Karpas-422 (cell line): ENCODE measurements at regions not wholly inside any gene's neighbourhood (a gene's known extent, or its start where the extent isn't known, plus 50 kb on each side); places are given as distances from the start of the nearest gene placed in this dataset.
"Not testable (repeated sequence)": the region's sequence is repeated elsewhere in the genome, so short reads cannot be mapped to it uniquely, and the experiment has no call there.

ENCODE experiments used
- DNase-seq: peaks from one replicate; pipeline ENCODE4 v3.0.0-alpha.2; 2015
- H2AFZ ChIP-seq: fragments of 200-600 bp; sonication (generic); 2 replicates; pipeline ENCODE4 v1.6.1; 2014; ENCODE audit warnings: antibody characterized with exemption, low read length, mixed read lengths
- H3K27ac ChIP-seq: fragments of 200-600 bp; sonication (generic); 2 replicates; pipeline ENCODE4 v1.5.1; 2014; ENCODE audit warnings: mild to moderate bottlenecking, low read length, moderate library complexity
- H3K27me3 ChIP-seq: fragments of 200-600 bp; sonication (generic); 2 replicates; pipeline ENCODE4 v1.6.1; 2014; ENCODE audit warnings: low read length, mixed read lengths
- H3K36me3 ChIP-seq: fragments of 200-600 bp; sonication (generic); 2 replicates; pipeline ENCODE4 v1.6.1; 2014; ENCODE audit warnings: low read length, mixed read lengths; ENCODE audit not compliant: insufficient read depth
- H3K4me1 ChIP-seq: fragments of 200-600 bp; sonication (generic); 2 replicates; pipeline ENCODE4 v1.6.1; 2014; ENCODE audit warnings: mild to moderate bottlenecking, low read length, mixed read lengths
- H3K4me2 ChIP-seq: fragments of 200-600 bp; sonication (generic); 2 replicates; pipeline ENCODE4 v1.6.1; 2014; ENCODE audit warnings: low read length, low read depth, mild to moderate bottlenecking; ENCODE audit not compliant: poor library complexity, severe bottlenecking
- H3K4me3 ChIP-seq: fragments of 200-600 bp; sonication (generic); 2 replicates; pipeline ENCODE4 v1.5.1; 2014; ENCODE audit warnings: mild to moderate bottlenecking, antibody characterized with exemption, low read length, mixed read lengths
- H3K79me2 ChIP-seq: fragments of 200-600 bp; sonication (generic); 2 replicates; pipeline ENCODE4 v1.6.1; 2014; ENCODE audit warnings: mild to moderate bottlenecking, low read length, mixed read lengths
- H3K9ac ChIP-seq: fragments of 200-600 bp; sonication (generic); 2 replicates; pipeline ENCODE4 v1.6.0; 2014; ENCODE audit warnings: low read length
- H3K9me2 ChIP-seq: fragments of 200-600 bp; sonication (generic), shearing (Covaris generic); replicated peaks from 2 replicates; pipeline ENCODE4 v1.6.0; 2014; ENCODE audit warnings: mild to moderate bottlenecking, low read length, moderate library complexity; ENCODE audit not compliant: insufficient read depth
- H3K9me3 ChIP-seq: fragments of 300-700, 200-600 bp; sonication (generic); 2 replicates; pipeline ENCODE4 v1.6.1; 2014; ENCODE audit warnings: low read length, mixed read lengths
- H4K20me1 ChIP-seq: fragments of 200-600 bp; sonication (generic); 2 replicates; pipeline ENCODE4 v1.6.1; 2014; ENCODE audit warnings: mild to moderate bottlenecking, antibody characterized with exemption, low read length, low read depth; ENCODE audit not compliant: insufficient read depth

- H3K27ac ChIP-seq, H3K4me2 ChIP-seq, H3K9me2 ChIP-seq, H2AFZ ChIP-seq, H3K79me2 ChIP-seq, H3K4me1 ChIP-seq, H3K9me3 ChIP-seq, H3K36me3 ChIP-seq, DNase-seq, H4K20me1 ChIP-seq, H3K4me3 ChIP-seq, H3K27me3 ChIP-seq, H3K9ac ChIP-seq: not testable (repeated sequence)
Observed at GRCh38 chr12:14032191-14032590, 50.8 kb upstream of the GRIN2B start.

- no peaks in the 10 kb centered on the region for H3K36me3 ChIP-seq
- no peaks in the 10 kb centered on the region for H3K9me2 ChIP-seq
- no peaks in the 10 kb centered on the region for H4K20me1 ChIP-seq
- H3K4me2 ChIP-seq = no peak overlapping the region
- no peak overlapping the region for H2AFZ ChIP-seq
- DNase-seq = peak; percentile 35
- H3K27ac ChIP-seq = no peak overlapping the region
- H3K4me3 ChIP-seq = no peak overlapping the region
- H3K79me2 ChIP-seq = no peaks in the 10 kb centered on the region
- peaks cover 4% of the 10 kb centered on the region for H3K4me1 ChIP-seq
- H3K27me3 ChIP-seq = no peaks in the 10 kb centered on the region
- H3K9me3 ChIP-seq = no peaks in the 10 kb centered on the region
- no peak overlapping the region for H3K9ac ChIP-seq
Observed at GRCh38 chr12:14043776-14044175, 62.4 kb upstream of the GRIN2B start.

- H3K4me1 ChIP-seq = peaks cover 10% of the 10 kb centered on the region
- DNase-seq = peak; percentile 46
- H3K9me3 ChIP-seq = no peaks in the 10 kb centered on the region
- H3K36me3 ChIP-seq = no peaks in the 10 kb centered on the region
- no peak overlapping the region for H3K9ac ChIP-seq
- no peak overlapping the region for H3K4me3 ChIP-seq
- H2AFZ ChIP-seq = no peak overlapping the region
- peak overlapping the region; percentile 4 for H3K4me2 ChIP-seq
- H3K9me2 ChIP-seq = no peaks in the 10 kb centered on the region
- H3K27ac ChIP-seq = no peak overlapping the region
- no peaks in the 10 kb centered on the region for H4K20me1 ChIP-seq
- H3K27me3 ChIP-seq = no peaks in the 10 kb centered on the region
- H3K79me2 ChIP-seq = no peaks in the 10 kb centered on the region
Observed at GRCh38 chr12:14048941-14049545, 67.6 kb upstream of the GRIN2B start.

- Histone ChIP-seq H3K9me2 (no peaks in the 10 kb centered on the region), H2AFZ (no peak overlapping the region), H3K36me3 (no peaks in the 10 kb centered on the region), H3K27me3 (no peaks in the 10 kb centered on the region), H3K9ac (no peak overlapping the region), H3K79me2 (no peaks in the 10 kb centered on the region), H3K4me3 (no peak overlapping the region), H3K4me2 (no peak overlapping the region), H3K4me1 (no peaks in the 10 kb centered on the region), H3K27ac (no peak overlapping the region), H3K9me3 (no peaks in the 10 kb centered on the region), H4K20me1 (no peaks in the 10 kb centered on the region)
- no peak for DNase-seq
Observed at GRCh38 chr12:14057895-14058294, 76.5 kb upstream of the GRIN2B start.

GRCh38 chr12:14058717-14059116 is 77.3 kb upstream of the GRIN2B start:
- Histone ChIP-seq H4K20me1 (no peaks in the 10 kb centered on the region), H3K4me2 (no peak overlapping the region), H3K79me2 (no peaks in the 10 kb centered on the region), H3K27me3 (no peaks in the 10 kb centered on the region), H3K36me3 (no peaks in the 10 kb centered on the region), H2AFZ (no peak overlapping the region), H3K9me2 (no peaks in the 10 kb centered on the region), H3K4me1 (no peaks in the 10 kb centered on the region), H3K27ac (no peak overlapping the region), H3K9ac (no peak overlapping the region), H3K4me3 (no peak overlapping the region), H3K9me3 (no peaks in the 10 kb centered on the region)
- no peak for DNase-seq

- no peaks in the 10 kb centered on the region for H3K36me3 ChIP-seq
- H3K4me1 ChIP-seq = no peaks in the 10 kb centered on the region
- H3K27ac ChIP-seq = no peak overlapping the region
- no peak overlapping the region for H2AFZ ChIP-seq
- no peaks in the 10 kb centered on the region for H4K20me1 ChIP-seq
- H3K79me2 ChIP-seq = no peaks in the 10 kb centered on the region
- DNase-seq = no peak
- H3K9ac ChIP-seq = no peak overlapping the region
- H3K27me3 ChIP-seq = no peaks in the 10 kb centered on the region
- H3K9me3 ChIP-seq = no peaks in the 10 kb centered on the region
- H3K4me3 ChIP-seq = no peak overlapping the region
- no peaks in the 10 kb centered on the region for H3K9me2 ChIP-seq
- no peak overlapping the region for H3K4me2 ChIP-seq
Observed at GRCh38 chr12:14059548-14059947, 78.1 kb upstream of the GRIN2B start.

GRCh38 chr12:14065616-14066015 is 84.2 kb upstream of the GRIN2B start:
- Histone ChIP-seq H2AFZ (no peak overlapping the region), H3K79me2 (no peaks in the 10 kb centered on the region), H3K36me3 (no peaks in the 10 kb centered on the region), H3K4me3 (no peak overlapping the region), H3K4me2 (no peak overlapping the region), H3K9me2 (no peaks in the 10 kb centered on the region), H3K9ac (no peak overlapping the region), H3K4me1 (peaks cover 12% of the 10 kb centered on the region), H3K9me3 (no peaks in the 10 kb centered on the region), H3K27ac (no peak overlapping the region), H3K27me3 (no peaks in the 10 kb centered on the region), H4K20me1 (no peaks in the 10 kb centered on the region)
- no peak for DNase-seq

GRCh38 chr12:14066021-14066420 is 84.6 kb upstream of the GRIN2B start:
- H3K27ac ChIP-seq = no peak overlapping the region
- H2AFZ ChIP-seq = no peak overlapping the region
- H3K4me2 ChIP-seq = no peak overlapping the region
- no peak for DNase-seq
- H4K20me1 ChIP-seq = no peaks in the 10 kb centered on the region
- H3K9me2 ChIP-seq = no peaks in the 10 kb centered on the region
- H3K36me3 ChIP-seq = no peaks in the 10 kb centered on the region
- no peaks in the 10 kb centered on the region for H3K79me2 ChIP-seq
- no peak overlapping the region for H3K4me3 ChIP-seq
- peaks cover 12% of the 10 kb centered on the region for H3K4me1 ChIP-seq
- no peaks in the 10 kb centered on the region for H3K27me3 ChIP-seq
- no peak overlapping the region for H3K9ac ChIP-seq
- H3K9me3 ChIP-seq = no peaks in the 10 kb centered on the region

- no peak overlapping the region for H2AFZ ChIP-seq
- no peaks in the 10 kb centered on the region for H3K36me3 ChIP-seq
- H3K4me3 ChIP-seq = no peak overlapping the region
- peaks cover 17% of the 10 kb centered on the region for H3K4me1 ChIP-seq
- no peak overlapping the region for H3K27ac ChIP-seq
- H3K9me2 ChIP-seq = no peaks in the 10 kb centered on the region
- H3K9me3 ChIP-seq = no peaks in the 10 kb centered on the region
- H4K20me1 ChIP-seq = no peaks in the 10 kb centered on the region
- no peaks in the 10 kb centered on the region for H3K79me2 ChIP-seq
- H3K27me3 ChIP-seq = no peaks in the 10 kb centered on the region
- no peak for DNase-seq
- H3K9ac ChIP-seq = no peak overlapping the region
- no peak overlapping the region for H3K4me2 ChIP-seq
Observed at GRCh38 chr12:14068961-14069360, 87.6 kb upstream of the GRIN2B start.
